HG03558 (cell line): ENCODE measurements at regions not wholly inside any gene's neighbourhood (a gene's known extent, or its start where the extent isn't known, plus 50 kb on each side); places are given as distances from the start of the nearest gene placed in this dataset.
"Not testable (repeated sequence)": the region's sequence is repeated elsewhere in the genome, so short reads cannot be mapped to it uniquely, and the experiment has no call there.

Experiments
- ATAC-seq: cut with Tn5 transposase; IDR thresholded peaks from one replicate; pipeline ENCODE4 v1.9.1; 2021; ENCODE audit warnings: moderate number of reproducible peaks; ENCODE audit not compliant: unreplicated experiment; ENCODE audit errors: extremely low read depth

DNA sequence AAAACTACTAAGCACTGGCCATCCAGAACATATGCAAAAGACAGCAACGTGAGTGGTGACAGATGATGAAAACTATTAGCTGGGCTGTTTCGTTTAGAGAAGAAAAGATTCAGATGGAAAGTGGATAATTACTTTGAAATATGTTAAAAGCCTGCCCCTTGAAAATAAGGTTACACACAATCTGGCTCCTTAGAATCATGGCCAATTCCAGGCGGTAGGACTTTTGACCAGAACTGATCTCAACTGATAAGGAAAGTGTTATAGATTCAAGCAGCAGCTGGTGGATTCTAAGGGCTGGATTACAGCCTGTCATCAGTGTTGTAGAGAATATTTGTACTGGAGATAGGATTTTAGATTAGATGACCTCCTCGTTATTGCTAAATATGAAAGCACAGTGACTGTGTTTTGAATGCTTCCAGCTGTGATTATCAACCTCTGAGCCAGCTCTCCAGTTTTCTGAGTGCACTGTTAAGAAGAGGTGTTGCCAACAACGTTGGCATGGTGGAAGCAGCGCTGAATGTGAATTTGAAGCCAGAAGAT lies 75.1 kb downstream of the KBTBD2 start:
- not testable (repeated sequence) for ATAC-seq

- not testable (repeated sequence) for ATAC-seq
Measured at GRCh38 chr7:32814779-32815178, 76.8 kb downstream of the KBTBD2 start.

GRCh38 chr7:32809871-32810270 lies 81.7 kb downstream of the KBTBD2 start:
- no peak for ATAC-seq

DNA sequence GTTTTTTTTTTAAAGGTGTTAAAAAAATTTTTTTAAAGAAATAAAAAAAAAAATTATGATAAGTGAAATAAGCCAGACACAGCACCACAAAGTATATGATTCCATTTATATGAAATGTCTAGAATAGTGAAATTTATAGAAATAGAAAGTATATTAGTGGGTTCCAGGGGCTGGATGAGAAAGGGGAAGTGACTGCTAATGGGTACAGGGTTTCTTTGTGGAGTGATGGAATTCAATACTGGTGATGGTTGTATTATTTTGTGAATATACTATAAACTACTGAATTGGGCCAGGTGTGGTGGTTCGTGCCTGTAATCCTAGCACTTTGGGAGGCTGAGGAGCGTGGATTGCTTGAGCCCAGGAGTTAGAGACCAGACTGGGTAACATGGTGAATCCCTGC lies 82.2 kb downstream of the KBTBD2 start:
- ATAC-seq, result no peak

DNA sequence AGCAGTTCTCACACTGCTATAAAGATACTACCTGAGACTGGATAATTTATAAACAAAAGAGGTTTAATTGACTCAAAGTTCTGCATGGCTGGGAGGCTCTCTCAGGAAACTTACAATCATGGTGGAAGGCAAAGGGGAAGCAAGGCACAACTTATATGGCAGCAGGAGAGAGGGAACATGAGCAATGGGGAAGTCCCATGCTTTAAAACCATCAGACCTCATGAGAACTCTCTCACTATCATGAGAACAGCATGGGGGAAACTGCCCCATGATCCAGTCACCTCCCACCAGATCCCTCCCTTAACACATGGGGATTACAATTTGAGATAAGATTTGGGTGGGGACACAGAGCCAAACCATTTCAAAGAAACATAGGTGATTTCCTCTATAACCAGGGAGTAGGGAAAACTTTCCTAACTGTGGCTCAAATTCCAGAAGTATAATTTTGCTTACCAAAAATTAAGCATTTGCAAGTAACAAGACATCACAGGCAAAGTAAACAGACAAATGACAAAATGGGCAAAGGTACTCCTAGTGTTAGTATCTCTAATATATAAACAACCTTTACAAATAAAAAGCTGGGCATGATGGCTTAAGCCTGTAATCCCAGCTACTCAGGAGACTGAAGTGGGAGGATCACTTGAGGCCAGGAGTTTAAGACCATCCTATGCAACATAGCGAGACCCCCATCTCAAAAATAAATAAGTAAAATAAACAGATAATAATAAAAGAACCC lies 88.0 kb downstream of the KBTBD2 start:
- ATAC-seq, result no peak

GRCh38 chr7:32802305-32802910 lies 89.2 kb downstream of the KBTBD2 start:
- ATAC-seq, result no peak

DNA sequence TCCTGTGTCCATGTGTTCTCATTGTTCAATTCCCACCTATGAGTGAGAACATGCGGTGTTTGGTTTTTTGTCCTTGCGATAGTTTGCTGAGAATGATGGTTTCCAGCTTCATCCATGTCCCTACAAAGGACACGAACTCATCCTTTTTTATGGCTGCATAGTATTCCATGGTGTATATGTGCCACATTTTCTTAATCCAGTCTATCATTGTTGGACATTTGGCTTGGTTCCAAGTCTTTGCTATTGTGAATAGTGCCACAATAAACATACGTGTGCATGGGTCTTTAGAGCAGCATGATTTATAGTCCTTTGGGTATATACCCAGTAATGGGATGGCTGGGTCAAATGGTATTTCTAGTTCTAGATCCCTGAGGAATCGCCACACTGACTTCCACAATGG lies 98.5 kb downstream of the KBTBD2 start:
- ATAC-seq, result not testable (repeated sequence)

GRCh38 chr7:32790766-32791430 lies 100.7 kb downstream of the KBTBD2 start:
- not testable (repeated sequence) for ATAC-seq

- ATAC-seq, result not testable (repeated sequence)
Measured at GRCh38 chr7:32789266-32789665, 102.3 kb downstream of the KBTBD2 start.

DNA sequence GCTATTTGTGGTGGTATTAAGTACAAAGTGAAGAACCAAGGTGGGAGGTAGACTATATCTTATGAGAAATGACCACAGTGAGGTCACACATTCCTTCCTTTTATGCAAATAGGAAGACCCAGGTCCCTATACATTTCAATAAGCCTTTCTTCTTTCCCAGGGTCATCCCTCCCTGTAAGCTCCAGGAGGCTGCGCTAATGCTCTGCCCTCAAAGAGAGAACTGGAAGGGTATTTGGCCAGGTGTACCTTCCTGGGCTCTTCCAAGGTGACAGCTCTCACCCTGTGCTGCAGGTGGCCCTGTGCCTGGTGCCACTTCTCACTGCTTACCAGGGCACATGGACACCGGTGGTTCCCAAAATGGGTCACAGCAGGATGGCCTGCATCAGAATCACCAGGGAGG lies 103.4 kb downstream of the KBTBD2 start:
- not testable (repeated sequence) for ATAC-seq

DNA sequence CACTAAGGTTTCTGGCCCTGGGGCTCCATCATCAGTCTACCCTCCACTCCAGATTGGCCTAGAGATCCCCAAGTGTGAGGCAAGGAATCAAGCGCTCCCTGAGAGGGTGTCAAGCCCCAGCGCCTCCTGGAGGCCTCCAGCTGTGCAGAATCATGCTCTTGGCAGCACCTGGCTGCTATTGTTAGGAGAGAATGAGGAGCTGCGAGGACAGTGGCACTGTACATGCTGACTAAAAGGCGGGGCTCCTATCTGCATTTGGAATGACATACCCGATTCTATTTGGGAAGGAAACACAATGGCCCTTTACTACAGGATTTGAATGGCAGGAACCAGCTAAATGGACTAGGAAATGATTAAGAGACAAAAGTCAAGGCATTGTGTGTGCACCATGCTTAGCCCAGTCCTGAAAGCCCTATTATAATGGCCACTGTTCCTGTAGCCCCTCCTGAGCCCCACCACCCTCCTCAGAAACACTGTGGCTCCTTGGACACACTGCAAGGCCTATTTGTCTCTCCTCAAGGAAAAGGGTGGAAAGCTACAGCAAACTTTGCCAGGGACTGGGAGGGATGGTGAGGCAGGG lies 106.1 kb downstream of the KBTBD2 start:
- ATAC-seq, result not testable (repeated sequence)

- ATAC-seq, result not testable (repeated sequence)
Measured at GRCh38 chr7:32779895-32780294, 111.7 kb downstream of the KBTBD2 start.

- no peak for ATAC-seq
Measured at GRCh38 chr7:32779167-32779566, 112.4 kb downstream of the KBTBD2 start.

GRCh38 chr7:32777041-32777666 lies 114.4 kb downstream of the KBTBD2 start:
- ATAC-seq, result not testable (repeated sequence)

- ATAC-seq, result not testable (repeated sequence)
Measured at GRCh38 chr7:32776318-32776717, 115.2 kb downstream of the KBTBD2 start.

- ATAC-seq, result not testable (repeated sequence)
Measured at GRCh38 chr7:32775809-32776208, 115.8 kb downstream of the KBTBD2 start.

DNA sequence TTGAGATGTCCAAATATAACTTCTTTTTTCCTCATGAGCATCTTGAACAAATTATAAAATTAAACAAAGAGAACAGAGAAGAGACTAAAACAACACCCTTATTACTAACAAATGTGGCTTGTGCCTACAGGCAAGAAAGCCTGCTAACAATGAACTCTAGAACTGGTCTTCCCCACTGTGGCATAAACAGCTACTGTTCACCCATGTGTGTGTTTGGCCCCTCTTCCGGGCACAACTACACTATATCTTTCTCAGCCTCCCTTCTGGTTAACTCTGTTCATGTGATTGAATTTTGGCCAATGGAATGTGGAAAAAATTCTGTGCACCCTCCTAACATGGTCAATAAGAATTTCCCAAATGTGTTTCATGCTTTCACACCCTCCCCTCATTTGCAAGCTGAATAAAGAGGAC lies 117.0 kb downstream of the KBTBD2 start:
- ATAC-seq, result no peak

GRCh38 chr7:32768866-32769510 lies 122.6 kb downstream of the KBTBD2 start:
- ATAC-seq, result not testable (repeated sequence)

DNA sequence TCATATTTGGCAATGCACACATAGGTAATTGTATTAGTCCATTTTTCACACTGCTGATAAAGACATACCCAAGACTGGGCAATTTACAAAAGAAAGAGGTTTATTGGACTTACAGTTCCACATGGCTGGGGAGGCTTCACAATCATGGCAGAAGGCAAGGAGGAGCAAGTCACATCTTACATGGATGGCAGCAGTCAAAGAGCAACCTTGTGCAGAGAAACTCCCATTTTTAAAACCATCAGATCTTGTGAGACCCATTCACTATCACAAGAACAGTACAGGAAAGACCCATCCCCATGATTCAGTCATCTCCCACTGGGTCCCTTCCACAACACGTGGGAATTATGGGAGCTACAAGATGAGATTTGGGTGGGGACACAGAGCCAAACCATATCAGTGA lies 123.2 kb downstream of the KBTBD2 start:
- not testable (repeated sequence) for ATAC-seq
